ENCODE measurements at regions not wholly inside any gene's neighbourhood (a gene's known extent, or its start where the extent isn't known, plus 50 kb on each side); places are given as distances from the start of the nearest gene placed in this dataset.

GRCh38 chr16:54801057-54801844 is 129.4 kb upstream of the IRX5 start:
- Histone ChIP-seq H3K27ac (no peak overlapping the region), H3K4me3 (no peak overlapping the region)
- DNase-seq (ENCODE audit: low spot score), result no peak
- TF ChIP-seq, protein P1, sequence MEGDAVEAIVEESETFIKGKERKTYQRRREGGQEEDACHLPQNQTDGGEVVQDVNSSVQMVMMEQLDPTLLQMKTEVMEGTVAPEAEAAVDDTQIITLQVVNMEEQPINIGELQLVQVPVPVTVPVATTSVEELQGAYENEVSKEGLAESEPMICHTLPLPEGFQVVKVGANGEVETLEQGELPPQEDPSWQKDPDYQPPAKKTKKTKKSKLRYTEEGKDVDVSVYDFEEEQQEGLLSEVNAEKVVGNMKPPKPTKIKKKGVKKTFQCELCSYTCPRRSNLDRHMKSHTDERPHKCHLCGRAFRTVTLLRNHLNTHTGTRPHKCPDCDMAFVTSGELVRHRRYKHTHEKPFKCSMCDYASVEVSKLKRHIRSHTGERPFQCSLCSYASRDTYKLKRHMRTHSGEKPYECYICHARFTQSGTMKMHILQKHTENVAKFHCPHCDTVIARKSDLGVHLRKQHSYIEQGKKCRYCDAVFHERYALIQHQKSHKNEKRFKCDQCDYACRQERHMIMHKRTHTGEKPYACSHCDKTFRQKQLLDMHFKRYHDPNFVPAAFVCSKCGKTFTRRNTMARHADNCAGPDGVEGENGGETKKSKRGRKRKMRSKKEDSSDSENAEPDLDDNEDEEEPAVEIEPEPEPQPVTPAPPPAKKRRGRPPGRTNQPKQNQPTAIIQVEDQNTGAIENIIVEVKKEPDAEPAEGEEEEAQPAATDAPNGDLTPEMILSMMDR (IDR thresholded peaks at IDR 0.05), result no peak

GRCh38 chr16:54798267-54798666 is 132.4 kb upstream of the IRX5 start:
- H3K27ac ChIP-seq, result no peak overlapping the region
- no peak for DNase-seq (ENCODE audit: low spot score)
- H3K4me3 ChIP-seq, result no peak overlapping the region
- TF ChIP-seq, protein P1 (IDR thresholded peaks at IDR 0.05), result no peak

DNA sequence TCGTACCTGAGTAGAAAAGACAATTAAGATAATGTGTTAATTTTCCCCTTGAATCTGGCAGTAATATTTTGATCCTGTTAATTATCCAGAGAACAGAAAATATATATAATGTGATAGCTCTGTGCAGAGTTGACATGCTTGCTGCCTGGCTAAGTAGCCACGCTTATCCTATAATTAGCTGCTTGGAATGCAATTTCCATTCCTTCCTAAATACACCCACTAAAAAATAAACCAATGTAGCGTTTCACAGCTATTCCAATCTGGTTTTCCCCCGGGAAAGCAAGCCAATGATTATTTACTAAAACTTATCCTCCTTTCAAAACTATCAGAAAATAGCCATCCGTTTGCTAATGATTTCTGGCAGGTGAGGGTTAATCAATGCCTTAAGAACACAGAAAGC is 134.5 kb upstream of the IRX5 start:
- Histone ChIP-seq H3K27ac (no peak overlapping the region), H3K4me3 (no peak overlapping the region)
- TF ChIP-seq, protein P1 (IDR thresholded peaks at IDR 0.05), result no peak
- no peak for DNase-seq (ENCODE audit: low spot score)

DNA sequence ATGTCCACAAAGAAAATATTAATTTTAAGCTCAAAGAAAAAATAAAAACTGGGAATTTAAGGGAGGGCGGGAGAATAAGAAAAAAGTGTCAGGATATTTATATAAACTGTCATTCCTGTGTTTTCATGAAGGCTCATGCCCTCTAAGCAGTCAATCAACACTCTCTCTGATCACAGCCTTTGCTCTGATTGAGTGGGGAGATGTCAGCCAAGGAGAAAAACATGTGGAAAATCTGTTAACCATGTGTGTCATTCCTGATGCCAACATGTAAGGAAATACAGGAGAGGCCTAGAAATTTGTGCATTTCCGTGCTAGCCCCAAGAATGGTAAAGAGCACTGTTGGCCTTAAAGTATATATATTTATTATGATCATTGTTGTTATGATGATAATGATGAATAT is 137.9 kb upstream of the IRX5 start:
- DNase-seq (ENCODE audit: low spot score), result no peak
- H3K4me3 ChIP-seq, result no peak overlapping the region
- no peak overlapping the region for H3K27ac ChIP-seq
- TF ChIP-seq, protein P1 (IDR thresholded peaks at IDR 0.05), result no peak

GRCh38 chr16:54787045-54787444 is 143.6 kb upstream of the IRX5 start:
- H3K4me3 ChIP-seq, result no peak overlapping the region
- TF ChIP-seq, protein P1 (IDR thresholded peaks at IDR 0.05), result no peak

GRCh38 chr16:54783980-54784379 is 146.7 kb upstream of the IRX5 start:
- Histone ChIP-seq H3K4me3 (no peak overlapping the region), H3K27ac (no peak overlapping the region)
- no peak for DNase-seq (ENCODE audit: low spot score)
- TF ChIP-seq, protein P1 (IDR thresholded peaks at IDR 0.05), result no peak

More at GRCh38 chr16:54787045-54787444, 143.6 kb upstream of the IRX5 start:
- no peak for DNase-seq (ENCODE audit: low spot score)
- no peak overlapping the region for H3K27ac ChIP-seq

- TF ChIP-seq, protein P1 (IDR thresholded peaks at IDR 0.05), result no peak
- DNase-seq (ENCODE audit: low spot score), result no peak
- Histone ChIP-seq H3K27ac (no peak overlapping the region), H3K4me3 (no peak overlapping the region)
Observed at GRCh38 chr16:54783226-54783625, 147.4 kb upstream of the IRX5 start.

Measured in coronary artery (tissue), 2 donors.